SW 1271 (cell line): ENCODE measurements at regions not wholly inside any gene's neighbourhood (a gene's known extent, or its start where the extent isn't known, plus 50 kb on each side); places are given as distances from the start of the nearest gene placed in this dataset.
A peak's percentile ranks its signal among the peaks of the same experiment; 100 is the strongest.
"Not testable (repeated sequence)": the region's sequence is repeated elsewhere in the genome, so short reads cannot be mapped to it uniquely, and the experiment has no call there.

Source experiments
- DNase-seq, 2 experiments: peaks; one replicate each; lab custom pipeline; 2025; lab: John Stamatoyannopoulos, UW

DNA sequence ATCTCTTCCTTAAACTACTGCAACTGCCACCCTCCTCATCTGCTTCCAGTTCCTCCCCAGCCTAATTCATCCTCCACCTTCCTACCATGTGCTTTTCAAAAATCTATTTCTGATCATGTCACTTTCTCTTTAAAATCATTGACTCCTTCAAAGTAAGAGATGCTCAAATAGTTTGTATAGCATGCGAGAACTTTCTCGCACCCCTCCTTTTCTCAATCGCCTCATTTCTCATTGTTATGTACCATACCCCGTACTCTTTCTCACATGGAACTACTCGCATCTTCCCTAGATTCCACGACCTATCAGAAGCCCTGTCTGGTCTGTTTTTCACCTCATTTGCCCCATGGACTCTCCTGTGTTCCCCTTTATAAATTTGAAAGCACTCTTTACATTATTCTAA lies 238.2 kb downstream of the NRIP1 start:
- DNase-seq: no peak

DNA sequence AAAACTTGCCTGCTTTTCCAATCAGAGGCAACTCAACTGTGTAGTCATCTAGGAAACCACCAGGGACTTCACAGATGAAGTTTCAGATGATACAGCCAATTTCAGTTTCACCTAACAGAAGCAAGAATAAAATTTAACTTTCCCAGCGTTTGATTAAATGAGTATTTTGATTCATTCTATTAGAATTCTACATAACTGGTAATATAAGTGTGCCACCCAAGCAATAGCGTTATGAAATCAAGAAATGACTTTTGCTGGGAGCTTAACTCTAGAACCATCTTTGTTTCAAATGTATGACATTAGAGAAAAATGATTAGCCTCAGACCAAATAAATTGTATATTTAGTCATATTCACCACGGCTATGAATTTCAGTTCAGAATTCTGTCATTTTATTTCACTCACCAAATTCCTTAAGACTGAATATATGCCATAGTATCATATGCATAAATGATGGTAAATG lies 239.3 kb downstream of the NRIP1 start:
- no peak for DNase-seq

DNA sequence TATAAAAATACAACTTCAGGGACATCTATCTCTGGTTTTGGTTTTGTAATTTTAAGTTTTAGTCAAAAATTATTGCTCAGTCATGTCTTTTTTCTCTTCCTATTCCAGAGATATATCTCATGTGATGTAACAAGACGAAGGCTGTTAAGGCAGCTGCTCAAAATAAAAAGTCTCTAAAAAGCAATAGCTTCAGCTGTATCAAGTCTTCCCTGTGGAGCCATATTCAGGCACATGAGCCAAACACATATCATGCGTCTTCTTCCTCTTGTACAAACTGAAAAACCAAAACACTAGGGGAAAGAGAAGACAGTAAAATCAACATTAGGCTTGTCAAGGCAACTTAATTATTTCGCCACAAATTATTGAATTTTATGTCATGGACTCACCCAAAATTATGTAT lies 240.7 kb downstream of the NRIP1 start:
- DNase-seq: no peak

DNA sequence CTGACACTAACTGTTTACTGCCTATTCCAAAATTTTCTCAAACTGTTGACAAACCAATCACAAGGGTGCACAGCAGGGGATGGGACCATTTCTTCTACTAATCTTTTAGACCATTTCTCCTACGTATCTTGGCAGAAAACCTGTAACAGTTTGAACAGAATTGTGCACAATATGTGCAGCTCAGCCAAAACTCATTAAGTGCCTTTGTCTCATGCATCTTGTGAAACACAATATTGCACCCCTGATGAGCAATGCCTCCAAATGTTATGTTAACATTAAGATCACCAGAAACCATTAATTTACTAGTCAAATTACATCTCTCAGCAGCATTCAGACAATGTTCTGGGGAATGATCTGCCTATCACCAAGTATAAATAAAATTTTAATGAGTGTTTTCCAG lies 247.5 kb downstream of the NRIP1 start:
- no peak for DNase-seq

DNA sequence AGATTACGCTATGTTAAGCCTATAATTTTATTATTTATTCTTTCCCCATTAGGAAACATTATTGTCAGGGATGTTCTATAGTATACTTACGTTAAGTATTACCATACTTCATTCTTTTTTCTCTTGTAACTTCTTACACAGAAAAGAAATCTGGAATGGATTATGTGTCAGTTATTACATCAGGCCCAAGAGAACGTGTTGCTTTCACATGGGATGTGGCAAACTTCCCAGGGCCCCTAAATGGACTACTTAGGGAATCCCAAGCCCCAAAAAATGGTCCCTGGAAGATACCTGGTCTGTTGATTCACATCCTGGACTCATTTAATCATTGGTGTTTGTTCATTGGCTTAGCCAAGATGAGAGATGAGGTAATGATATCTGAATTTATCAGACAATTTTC lies 249.8 kb downstream of the NRIP1 start:
- no peak for DNase-seq

DNA sequence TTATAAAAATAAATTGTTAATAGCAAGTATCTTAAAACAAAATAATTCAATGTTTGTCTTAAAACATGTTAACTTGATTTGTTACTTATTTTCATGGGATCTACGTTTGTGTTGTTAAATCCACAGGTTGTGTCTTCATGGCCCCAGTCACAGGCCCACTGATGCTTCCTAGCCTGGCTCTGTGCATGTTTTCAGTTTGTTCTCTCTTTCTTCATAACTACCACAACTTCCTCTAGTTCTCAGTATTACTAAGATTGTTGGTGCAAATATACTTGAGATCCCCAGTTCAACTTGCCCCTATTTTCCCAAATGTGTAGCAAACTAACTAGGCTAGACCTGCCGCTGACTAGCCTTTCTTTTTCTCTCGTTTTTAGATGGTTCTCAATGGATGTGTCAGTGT lies 250.5 kb downstream of the NRIP1 start:
- DNase-seq: no peak

DNA sequence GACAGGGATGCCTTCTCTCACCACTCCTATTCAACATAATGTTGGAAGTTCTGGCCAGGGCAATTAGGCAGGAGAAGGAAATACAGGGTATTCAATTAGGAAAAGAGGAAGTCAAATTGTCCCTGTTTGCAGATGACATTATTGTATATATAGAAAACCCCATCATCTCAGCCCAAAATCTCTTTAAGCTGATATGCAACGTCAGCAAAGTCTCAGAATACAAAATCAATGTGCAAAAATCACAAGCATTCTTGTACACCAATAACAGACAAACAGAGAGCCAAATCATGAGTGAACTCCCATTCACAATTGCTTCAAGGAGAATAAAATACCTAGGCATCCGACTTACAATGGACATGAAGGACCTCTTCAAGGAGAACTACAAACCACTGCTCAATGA lies 258.1 kb upstream of the SAMSN1 start:
- DNase-seq: not testable (repeated sequence)

DNA sequence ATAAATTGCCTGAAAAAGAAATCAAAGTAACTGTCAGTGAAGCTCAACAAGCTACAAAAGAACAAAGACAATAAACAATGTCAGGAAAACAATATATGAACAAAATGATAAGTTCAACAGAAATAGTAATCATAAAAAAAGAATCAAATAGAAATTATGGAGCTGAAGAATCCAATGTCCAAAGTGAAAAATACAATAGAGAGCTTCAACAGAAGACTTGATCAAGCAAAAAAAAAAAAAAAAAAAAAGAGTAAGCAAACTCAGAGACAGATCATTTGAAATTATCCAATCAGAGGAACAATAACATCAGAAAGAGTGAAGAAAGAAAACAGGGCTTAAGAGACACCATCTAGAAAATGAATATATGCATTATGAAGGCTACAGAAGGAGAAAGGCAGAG lies 251.4 kb upstream of the SAMSN1 start:
- no peak for DNase-seq

DNA sequence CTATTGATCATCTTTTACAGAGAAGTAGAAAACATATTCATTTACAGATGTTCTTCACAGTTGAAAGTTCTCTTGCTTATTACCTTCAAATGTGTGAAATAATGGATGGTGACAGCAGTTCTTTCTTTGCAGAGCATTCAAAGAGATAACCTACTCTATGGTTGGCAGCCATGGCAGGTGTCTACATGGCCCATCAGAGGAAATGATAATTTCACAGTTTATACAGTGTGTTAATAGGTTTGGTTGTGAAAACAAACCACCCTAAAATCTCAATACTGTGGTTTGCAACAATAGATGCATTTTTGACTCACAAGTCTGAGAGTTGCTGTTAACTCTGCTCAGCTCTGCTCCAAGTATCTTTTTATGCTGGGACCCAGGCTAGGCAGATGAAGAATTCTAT lies 241.2 kb upstream of the SAMSN1 start:
- DNase-seq: no peak

DNA sequence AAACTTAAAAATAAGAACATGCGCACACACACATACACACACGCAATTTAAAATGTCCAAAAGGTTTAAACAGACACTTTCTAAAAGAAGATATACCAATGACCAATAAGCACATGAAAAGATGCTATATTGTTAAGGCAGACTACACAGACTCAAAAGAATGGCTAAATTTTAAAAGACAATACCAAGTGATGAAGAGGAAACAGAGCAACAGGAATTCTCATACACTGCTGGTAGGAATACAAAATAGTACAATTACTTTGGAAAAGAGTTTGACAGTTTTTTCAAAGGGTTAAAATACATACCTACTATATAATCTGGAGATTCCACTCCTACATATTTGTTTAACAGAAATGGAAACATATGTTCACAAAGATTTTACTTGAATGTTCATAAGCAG lies 239.6 kb upstream of the SAMSN1 start:
- no peak for DNase-seq

DNA sequence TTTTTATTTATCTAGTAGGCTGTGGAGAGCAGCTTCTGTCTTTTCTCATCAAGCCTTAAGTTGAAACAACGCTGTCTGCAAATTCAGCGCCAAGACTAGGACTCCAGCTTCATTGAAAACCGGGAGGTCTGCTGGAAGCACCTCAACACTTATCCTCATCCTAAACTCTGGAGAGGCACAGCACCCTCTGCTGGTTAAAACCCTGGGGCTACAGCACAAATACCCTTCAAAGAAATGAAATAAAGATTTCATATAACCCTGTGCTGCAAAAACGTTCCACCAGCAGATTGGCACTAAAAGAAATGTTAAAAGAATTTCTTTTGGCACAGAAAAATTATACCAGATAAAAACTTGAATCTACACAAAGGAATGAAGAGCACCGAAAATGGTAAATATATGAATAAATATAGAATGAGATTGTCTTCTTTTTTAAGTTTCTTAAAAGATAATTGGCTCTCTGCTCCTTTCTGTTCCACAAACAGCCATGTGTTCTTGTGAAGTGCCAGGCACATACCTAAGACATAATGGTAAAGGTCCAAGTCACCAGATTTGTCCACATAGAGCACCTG lies 227.7 kb upstream of the SAMSN1 start:
- peak in 1 of 2 experiments; percentile 9 for DNase-seq

DNA sequence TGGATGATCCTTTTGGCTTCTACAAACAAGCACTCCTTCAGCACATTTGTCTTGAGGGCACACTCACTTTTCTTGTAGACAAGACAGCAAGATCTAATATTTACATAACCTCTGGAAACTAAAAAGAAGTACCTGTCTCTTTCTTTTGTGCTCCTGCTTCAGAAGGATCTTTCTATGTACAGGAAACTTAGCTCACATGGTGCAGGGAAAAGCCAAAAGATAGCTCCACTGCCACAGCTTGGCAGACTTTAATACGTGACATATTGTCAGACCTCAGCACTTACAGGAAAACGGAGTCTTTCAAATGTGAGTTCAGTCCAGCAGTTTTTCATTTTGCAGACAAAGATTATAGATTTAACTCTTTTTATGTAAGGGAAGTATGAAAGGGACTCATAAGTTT lies 225.5 kb upstream of the SAMSN1 start:
- DNase-seq: no peak

DNA sequence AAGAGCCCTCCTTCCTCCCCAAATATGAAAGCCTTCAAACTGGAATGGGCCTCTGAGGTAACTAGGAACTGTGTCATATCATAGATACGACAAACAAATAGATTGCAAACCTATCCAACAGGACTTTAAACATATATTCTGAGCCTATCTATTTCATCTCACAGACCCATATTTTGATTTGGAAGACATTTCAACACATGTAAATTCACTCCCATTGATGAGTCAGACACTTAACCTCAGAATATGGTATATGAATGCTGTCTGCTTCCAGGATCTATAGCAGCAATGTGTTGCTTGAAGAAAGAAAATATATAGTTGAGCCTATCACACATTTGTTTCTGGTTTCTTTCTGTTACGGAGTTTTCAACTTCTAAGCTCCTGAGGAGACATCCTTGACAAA lies 221.9 kb upstream of the SAMSN1 start:
- no peak for DNase-seq

DNA sequence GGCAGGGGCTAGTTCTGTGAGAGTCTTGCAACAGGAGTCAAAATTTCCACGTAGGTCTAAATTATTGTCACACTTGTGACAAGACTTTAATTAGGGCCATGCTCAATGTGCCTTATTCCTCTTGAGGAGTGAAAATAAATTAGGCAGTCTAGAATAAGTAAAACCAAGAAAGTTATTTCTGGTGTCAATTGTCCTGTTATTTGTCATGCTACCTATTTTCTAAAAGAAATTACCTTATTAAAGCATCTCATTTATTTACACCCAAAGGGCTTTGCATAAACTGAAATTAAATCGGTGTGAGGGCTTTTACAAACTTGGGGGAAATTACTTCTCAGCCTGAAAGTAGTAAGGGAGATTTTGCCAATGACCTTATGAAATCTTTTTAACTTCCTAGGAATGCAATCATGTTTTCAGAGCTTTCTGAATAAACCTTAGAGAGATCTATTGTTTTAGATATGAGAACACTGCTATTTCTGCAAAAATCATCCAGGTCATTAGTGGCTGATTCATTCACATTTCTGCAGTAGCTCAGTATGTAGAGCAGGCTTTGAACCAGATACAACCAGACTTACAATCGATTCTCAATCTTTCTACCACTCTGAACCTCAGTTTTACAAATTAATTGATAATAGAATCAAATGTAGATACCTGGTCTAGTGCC lies 221.2 kb upstream of the SAMSN1 start:
- no peak for DNase-seq

DNA sequence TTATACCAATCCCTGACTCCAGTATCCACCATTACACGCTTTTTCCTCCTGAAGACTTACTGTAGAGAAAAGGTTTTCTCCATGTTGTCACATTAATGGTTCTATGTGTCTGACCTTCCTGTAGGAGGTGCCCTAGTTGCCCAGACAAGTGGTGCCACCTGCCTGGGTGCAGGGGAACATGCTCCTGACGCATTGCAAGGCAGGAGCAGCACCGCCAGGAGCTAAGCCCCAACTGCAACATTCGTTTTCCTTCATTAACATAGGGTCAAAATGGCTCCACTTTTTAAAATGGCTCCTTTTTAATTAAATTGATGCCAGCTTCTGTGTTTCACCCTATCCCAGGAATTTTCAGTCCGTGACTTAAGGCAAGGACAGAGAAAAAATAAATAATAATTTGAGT lies 220.1 kb upstream of the SAMSN1 start:
- no peak for DNase-seq

DNA sequence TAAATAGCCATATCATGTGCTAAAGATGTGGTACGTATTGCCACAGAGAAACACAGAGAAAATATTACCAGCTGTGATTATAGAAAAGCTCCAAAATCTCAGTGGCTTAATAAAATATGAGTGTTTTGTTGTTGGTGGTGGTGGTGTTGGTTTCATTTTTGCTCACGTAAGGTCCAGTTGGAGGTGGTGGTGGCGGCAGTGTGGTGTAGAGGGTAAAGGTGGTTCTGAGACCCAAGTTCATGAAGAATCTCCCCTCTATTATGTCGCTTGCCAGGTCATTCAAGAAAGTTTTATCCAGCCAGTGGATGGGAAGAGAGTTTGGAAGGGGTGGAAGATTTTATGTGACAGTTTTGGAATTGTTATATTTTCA lies 217.6 kb upstream of the SAMSN1 start:
- no peak for DNase-seq

DNA sequence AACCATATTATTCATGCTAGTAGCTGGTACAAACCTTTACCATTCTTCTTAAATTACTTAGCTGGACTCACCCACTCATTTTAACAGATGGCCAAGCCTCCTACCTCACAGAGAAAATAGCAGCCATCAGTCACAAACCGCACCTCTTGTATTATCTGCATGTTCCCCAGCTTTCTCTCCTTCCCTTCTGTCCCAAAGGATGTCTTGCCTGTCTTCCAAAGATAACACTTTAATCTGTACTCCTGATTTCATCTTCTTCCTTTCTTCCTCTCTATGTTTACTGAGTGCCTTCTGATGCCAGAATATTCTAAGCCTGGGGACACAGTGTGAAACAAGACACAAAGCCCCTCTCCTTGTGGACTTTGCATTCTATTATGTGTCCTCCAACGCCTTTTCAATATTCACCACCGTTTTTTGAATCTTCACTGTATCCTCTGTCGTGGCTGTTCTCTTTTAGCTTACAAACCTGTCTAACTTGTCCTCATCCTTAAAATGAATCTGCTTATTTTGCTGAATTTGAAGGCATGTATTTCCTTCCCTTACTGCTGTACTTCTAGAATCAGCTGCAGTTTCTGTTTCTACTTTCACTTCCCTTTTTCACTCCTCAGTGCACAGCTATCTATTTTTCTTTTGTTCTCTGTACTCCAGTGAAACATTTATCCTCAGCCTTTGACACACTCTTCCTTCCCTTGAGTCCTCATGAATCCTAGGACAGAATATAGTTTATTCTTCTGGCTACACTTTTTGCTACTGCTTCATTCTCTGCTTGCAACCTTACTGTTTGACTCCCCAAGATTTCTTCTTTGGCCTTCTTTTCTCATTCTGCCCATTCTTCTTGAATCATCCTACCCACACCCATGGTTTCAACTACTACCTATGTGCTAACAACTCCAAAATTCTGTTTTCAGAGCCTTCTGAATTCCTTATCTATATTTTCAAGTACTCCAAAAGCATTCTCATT lies 216.9 kb upstream of the SAMSN1 start:
- DNase-seq: no peak

DNA sequence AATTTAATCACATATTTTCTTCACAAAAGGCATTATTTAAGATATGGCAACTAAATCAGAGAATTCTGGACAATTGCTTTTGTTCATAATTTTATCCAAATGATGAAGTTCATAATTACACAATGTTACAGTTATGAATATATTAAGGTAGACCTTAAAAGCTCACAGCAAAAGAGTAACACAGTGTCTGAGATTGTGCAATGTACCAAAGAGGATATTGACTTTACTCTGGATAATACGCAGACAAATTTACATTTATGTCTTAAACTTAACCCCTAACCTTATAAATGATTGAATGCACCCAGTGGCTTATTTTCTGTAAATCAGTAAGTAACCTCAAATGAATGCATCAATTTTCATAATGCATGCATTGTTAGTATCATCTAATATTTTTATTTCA lies 216.2 kb upstream of the SAMSN1 start:
- DNase-seq: no peak

DNA sequence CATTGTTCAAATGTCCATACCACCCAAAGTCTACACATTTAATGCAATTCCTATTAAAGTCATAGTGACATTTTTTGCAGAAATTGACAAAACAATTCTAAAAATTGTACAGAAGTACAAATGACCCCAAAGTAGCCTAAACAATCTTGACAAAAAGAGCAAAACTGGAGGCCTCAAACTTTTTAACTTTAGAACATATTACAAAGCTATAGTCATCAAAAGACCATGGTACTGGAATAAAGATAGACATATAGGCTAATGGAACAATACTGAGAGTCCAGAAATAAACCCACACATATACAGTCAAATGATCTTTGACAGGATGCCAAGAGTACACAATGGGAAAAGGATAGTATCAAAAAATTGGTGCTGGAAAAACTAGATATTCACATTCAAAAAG lies 213.2 kb upstream of the SAMSN1 start:
- DNase-seq: no peak

DNA sequence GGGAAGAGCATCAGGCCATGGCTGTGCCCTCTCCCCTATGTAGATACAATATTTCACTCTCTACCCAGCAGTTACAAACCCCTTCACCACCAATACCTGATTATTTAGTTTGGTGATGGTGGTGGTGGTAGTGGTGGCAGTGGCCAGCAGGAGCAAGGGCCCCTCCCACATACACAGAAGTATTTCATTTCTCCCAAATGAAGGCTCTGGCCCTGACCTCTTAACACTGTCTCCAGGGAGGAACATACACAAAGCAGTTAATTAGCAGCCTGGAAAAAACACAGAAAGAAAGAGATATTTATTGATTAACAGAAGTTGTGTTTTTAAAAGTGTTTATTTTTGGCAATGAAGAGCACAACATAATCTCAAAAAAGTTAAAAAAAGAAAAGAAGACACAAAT lies 212.7 kb upstream of the SAMSN1 start:
- no peak for DNase-seq

DNA sequence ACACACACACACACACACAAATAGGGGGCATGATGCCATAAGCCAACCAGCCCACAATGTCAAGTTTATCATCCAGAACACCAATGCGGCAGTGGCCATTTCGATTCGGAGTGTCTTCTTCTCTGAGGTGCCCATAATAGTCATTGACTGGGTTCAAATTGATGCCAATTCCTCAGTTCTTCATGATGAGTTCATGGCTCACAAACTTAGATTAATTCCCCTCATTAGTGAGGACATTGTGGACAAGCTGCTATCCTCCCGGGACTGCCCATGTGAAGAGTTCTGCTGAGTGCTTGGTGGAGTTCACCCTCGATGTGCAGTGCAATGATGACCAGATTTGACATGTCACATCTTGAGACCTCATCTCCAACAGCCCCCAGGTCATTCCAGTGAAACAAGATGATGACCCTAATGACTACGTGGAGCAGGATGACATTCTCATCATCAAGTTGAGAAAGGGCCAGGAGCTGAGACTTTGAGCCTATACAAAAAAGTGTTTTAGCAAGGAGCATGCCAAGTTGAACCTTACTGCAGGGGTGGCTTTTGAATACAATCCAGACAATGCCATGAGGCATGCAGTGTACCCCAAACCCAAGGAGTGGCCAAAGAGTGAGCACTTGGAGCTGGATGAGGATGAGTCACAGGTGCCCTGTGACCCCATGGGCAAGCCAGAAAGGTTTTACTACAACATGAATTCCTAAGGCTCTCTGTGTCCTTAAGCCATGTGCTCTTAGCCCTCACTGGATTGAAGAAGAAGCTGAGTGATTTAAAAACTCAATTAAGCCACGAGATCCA lies 211.6 kb upstream of the SAMSN1 start:
- no peak for DNase-seq

DNA sequence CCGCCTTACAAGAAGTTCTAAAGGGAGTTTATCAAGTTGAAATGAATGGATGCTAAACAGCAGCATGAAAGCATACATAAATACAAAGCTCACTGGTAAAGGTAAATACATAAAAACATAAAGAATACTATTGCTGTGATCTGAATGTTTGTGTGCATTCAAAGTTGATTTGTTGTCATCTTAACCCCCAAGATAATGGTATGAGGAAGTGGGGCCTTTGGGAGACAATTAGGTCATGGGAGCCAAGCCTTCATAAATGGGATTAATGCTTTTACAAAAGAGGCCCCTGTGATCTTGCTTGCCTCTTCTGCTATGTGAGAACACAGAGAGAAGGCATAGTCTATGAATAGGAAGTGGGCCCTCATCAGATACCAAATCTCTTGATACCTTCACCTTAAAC lies 209.0 kb upstream of the SAMSN1 start:
- DNase-seq: no peak
